CD4-positive, CD25-positive, alpha-beta regulatory T cell (primary cell): ENCODE measurements at regions not wholly inside any gene's neighbourhood (a gene's known extent, or its start where the extent isn't known, plus 50 kb on each side); places are given as distances from the start of the nearest gene placed in this dataset.

Experiments used
- ATAC-seq, 2 donors: fragments of 150-1000 bp; cut with Tn5 transposase; one replicate each; pipeline ENCODE4 v1.10.0; 2021; ENCODE audit warnings: low read depth in 2 of 2, moderate number of reproducible peaks in 2 of 2, moderate library complexity in 1 of 2
- DNase-seq, 3 donors: peaks; one replicate each; pipeline versions ENCODE4 v3.0.0 to v3.0.0-alpha.2; 2012 to 2022; ENCODE audit warnings: mixed read lengths in 1 of 3
- H3K27ac ChIP-seq: one replicate; pipeline ENCODE4 v1.7.0; 2013; ENCODE audit warnings: mild to moderate bottlenecking, low read length; ENCODE audit not compliant: insufficient read depth, poor library complexity, severe bottlenecking
- H3K27me3 ChIP-seq: one replicate; pipeline ENCODE4 v1.7.0; 2013; ENCODE audit warnings: low read length; ENCODE audit not compliant: control insufficient read depth, insufficient read depth
- H3K36me3 ChIP-seq: one replicate; pipeline ENCODE4 v1.7.0; 2013; ENCODE audit warnings: mild to moderate bottlenecking, low read length, moderate library complexity; ENCODE audit not compliant: control insufficient read depth, insufficient read depth
- H3K4me1 ChIP-seq: 2 replicates; pipeline ENCODE4 v1.7.0; 2013; ENCODE audit warnings: mild to moderate bottlenecking, low read length; ENCODE audit not compliant: insufficient read depth, control insufficient read depth, poor library complexity, severe bottlenecking
- H3K4me3 ChIP-seq: one replicate; pipeline ENCODE4 v1.7.0; 2013; ENCODE audit warnings: low read depth, mild to moderate bottlenecking, low read length, moderate library complexity
- H3K9me3 ChIP-seq, 2 experiments: 1 replicate in 1 of 2; 2 replicates in 1 of 2; pipeline ENCODE4 v1.7.0; 2013; ENCODE audit warnings: low read length in 2 of 2, mild to moderate bottlenecking in 1 of 2, moderate library complexity in 1 of 2; ENCODE audit not compliant: control insufficient read depth in 2 of 2
- H3K27ac Mint-ChIP-seq, 3 donors: one replicate each; pipeline ENCODE4 v1.8.0; 2020 to 2022; ENCODE audit warnings: mild to moderate bottlenecking in 3 of 3, mixed read lengths in 3 of 3, moderate library complexity in 2 of 3
- H3K27me3 Mint-ChIP-seq: one replicate; pipeline ENCODE4 v1.8.0; 2022; ENCODE audit warnings: mild to moderate bottlenecking, mixed read lengths
- H3K36me3 Mint-ChIP-seq: one replicate; pipeline ENCODE4 v1.8.0; 2020; ENCODE audit warnings: mixed read lengths
- H3K4me1 Mint-ChIP-seq, 4 donors: one replicate each; pipeline ENCODE4 v1.8.0; 2020 to 2022; ENCODE audit warnings: mixed read lengths in 4 of 4, mild to moderate bottlenecking in 1 of 4
- H3K4me3 Mint-ChIP-seq, 4 donors: one replicate each; pipeline ENCODE4 v1.8.0; 2020 to 2022; ENCODE audit warnings: mild to moderate bottlenecking in 4 of 4, mixed read lengths in 4 of 4, moderate library complexity in 3 of 4
- H3K9me3 Mint-ChIP-seq, 7 donors: one replicate each; pipeline ENCODE4 v1.8.0; 2020 to 2022; ENCODE audit warnings: mixed read lengths in 7 of 7, mild to moderate bottlenecking in 3 of 7, moderate library complexity in 2 of 7

DNA sequence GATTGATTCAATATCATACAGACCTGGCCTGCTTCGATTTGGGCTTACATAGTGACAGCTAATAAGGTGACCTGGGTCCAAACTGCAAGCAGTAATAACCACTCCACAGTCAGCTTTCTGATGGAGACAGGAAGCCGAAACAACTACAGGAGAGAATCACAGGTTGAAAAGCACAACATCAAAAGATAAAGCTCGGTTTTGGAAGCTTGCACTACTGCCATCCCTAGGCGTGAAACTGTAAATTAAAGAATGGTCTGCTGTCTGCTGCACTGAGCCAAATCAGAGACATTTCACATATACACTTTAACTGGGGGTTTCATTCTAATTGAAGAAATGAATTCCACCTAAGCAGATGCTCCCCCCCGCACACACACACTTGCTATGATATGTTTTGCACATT, 116.3 kb downstream of the DHX15 start:
- Mint-ChIP-seq H3K4me3 (no peak overlapping the region), H3K4me1 (peaks cover 0 to 32% (median 19%) of the 10 kb centered on the region in 4 donors), H3K27ac (no peak overlapping the region), H3K36me3 (peaks cover 3% of the 10 kb centered on the region), H3K27me3 (peaks cover 63% of the 10 kb centered on the region), H3K9me3 (peaks cover 0 to 2% (median 0%) of the 10 kb centered on the region in 7 donors)
- peaks cover 23% of the 10 kb centered on the region for H3K27me3 ChIP-seq
- H3K27ac ChIP-seq: no peak overlapping the region
- H3K4me1 ChIP-seq: peaks cover 34% of the 10 kb centered on the region
- DNase-seq (no peak), ATAC-seq (no peak)
- H3K4me3 ChIP-seq: no peak overlapping the region
- no peaks in the 10 kb centered on the region for H3K9me3 ChIP-seq
- H3K36me3 ChIP-seq: no peaks in the 10 kb centered on the region

DNA sequence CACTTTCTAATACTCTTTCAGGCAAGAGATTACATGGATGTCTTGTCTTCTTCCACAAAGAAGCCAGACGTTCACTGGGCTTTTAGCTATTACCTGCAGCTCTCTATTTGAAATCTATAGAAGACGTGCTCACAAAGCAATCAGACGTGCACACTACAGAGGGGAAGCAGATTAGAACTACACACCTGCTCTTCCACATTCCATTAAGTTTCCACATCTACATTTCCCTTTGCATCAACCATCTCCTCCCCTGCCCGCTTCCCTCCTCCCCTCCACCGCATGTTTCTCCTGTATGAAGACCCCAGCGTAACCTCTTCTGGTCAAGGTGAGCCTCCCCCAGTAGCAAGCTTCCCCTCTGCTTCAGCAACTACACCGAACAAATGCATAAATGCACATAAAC, 119.8 kb downstream of the DHX15 start:
- Mint-ChIP-seq H3K4me1 (peaks cover 0 to 12% (median 8%) of the 10 kb centered on the region in 4 donors), H3K27ac (no peak overlapping the region), H3K27me3 (peaks cover 43% of the 10 kb centered on the region), H3K9me3 (no peaks in the 10 kb centered on the region), H3K36me3 (no peaks in the 10 kb centered on the region), H3K4me3 (no peak overlapping the region)
- Histone ChIP-seq H3K36me3 (no peaks in the 10 kb centered on the region), H3K27me3 (peaks cover 20% of the 10 kb centered on the region), H3K4me1 (no peaks in the 10 kb centered on the region), H3K9me3 (no peaks in the 10 kb centered on the region), H3K4me3 (no peak overlapping the region), H3K27ac (no peak overlapping the region)
- no peak for ATAC-seq
- no peak for DNase-seq

DNA sequence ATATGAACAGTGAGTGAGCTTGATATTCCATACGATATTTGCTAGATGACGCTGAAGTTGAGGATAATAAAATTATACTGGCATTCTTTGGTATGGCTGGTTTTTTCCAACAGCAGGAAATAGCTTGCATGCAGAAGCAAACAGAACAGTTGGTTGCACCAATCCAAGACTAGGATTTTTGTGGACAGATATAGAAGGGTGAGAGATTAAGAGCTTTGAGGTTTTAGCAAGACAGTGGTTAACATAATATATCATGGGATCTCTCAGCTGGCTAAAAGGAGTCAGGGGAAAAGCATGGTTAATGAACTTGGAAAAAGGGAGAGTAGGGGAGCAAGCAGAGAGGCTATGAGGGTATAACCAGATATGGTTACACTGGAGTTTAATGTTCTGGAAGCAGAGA, 127.9 kb downstream of the DHX15 start:
- H3K4me1 Mint-ChIP-seq: no peaks in the 10 kb centered on the region
- H3K27me3 Mint-ChIP-seq: peaks cover 8% of the 10 kb centered on the region
- no peaks in the 10 kb centered on the region for H3K36me3 Mint-ChIP-seq
- H3K9me3 Mint-ChIP-seq: peaks cover 0 to 4% (median 2%) of the 10 kb centered on the region in 7 donors
- DNase-seq (no peak), ATAC-seq (no peak)
- no peaks in the 10 kb centered on the region for H3K4me1 ChIP-seq
- no peaks in the 10 kb centered on the region for H3K36me3 ChIP-seq
- no peaks in the 10 kb centered on the region for H3K9me3 ChIP-seq
- no peak overlapping the region for H3K27ac Mint-ChIP-seq
- H3K27ac ChIP-seq: no peak overlapping the region
- no peak overlapping the region for H3K4me3 Mint-ChIP-seq
- no peak overlapping the region for H3K4me3 ChIP-seq
- H3K27me3 ChIP-seq: no peaks in the 10 kb centered on the region

DNA sequence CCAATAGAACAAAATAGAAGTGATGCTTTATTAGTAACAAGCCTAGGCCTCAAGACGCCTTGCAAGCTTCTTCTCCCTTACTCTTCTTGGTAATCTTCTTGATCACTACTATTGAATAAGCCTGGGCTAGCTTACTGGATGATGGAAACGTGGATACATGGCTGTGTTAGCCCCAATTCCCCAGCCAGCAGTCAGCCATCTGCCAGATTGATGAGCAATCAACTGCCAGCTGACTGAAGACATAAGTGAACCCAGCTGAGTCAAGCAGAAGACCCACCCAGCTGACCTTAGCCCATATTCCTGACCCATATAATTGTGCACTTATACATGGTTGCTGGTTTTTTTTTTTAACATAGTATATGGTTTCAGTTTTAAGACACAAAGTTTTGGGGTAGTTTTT, 130.4 kb downstream of the DHX15 start:
- peaks cover 0 to 6% (median 2%) of the 10 kb centered on the region in 7 donors for H3K9me3 Mint-ChIP-seq
- no peaks in the 10 kb centered on the region for H3K4me1 Mint-ChIP-seq
- no peaks in the 10 kb centered on the region for H3K36me3 Mint-ChIP-seq
- DNase-seq: no peak
- Histone ChIP-seq H3K9me3 (no peaks in the 10 kb centered on the region), H3K4me3 (no peak overlapping the region), H3K4me1 (no peaks in the 10 kb centered on the region), H3K27me3 (no peaks in the 10 kb centered on the region), H3K27ac (no peak overlapping the region), H3K36me3 (no peaks in the 10 kb centered on the region)
- H3K27me3 Mint-ChIP-seq: peaks cover 4% of the 10 kb centered on the region
- H3K27ac Mint-ChIP-seq: no peak overlapping the region
- no peak for ATAC-seq
- H3K4me3 Mint-ChIP-seq: no peak overlapping the region

DNA sequence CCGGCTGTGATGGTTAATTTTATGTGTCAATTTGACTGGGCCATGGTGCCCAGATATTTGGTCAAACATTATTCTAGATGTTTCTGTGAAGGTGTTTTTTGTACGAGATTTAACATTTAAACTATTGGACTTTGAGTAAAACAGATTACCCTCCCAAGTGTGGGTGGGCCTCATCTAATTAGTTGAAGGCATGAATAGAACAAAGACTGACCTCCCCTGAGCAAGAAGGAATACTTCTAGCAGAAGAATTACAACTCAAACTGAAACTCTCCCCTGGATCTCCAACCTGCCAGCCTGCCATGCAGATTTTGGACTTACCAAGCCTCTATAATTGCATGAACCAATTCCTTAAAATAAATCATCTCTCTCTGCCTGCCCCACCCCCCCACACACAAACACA, 132.5 kb downstream of the DHX15 start:
- H3K27me3 ChIP-seq: no peaks in the 10 kb centered on the region
- Mint-ChIP-seq H3K4me1 (no peaks in the 10 kb centered on the region), H3K27me3 (peaks cover 7% of the 10 kb centered on the region), H3K36me3 (no peaks in the 10 kb centered on the region), H3K27ac (no peak overlapping the region), H3K4me3 (no peak overlapping the region), H3K9me3 (peaks cover 0 to 6% (median 2%) of the 10 kb centered on the region in 7 donors)
- H3K36me3 ChIP-seq: no peaks in the 10 kb centered on the region
- H3K4me3 ChIP-seq: no peak overlapping the region
- ATAC-seq: no peak
- H3K9me3 ChIP-seq: no peaks in the 10 kb centered on the region
- DNase-seq: no peak
- no peak overlapping the region for H3K27ac ChIP-seq
- H3K4me1 ChIP-seq: no peaks in the 10 kb centered on the region

DNA sequence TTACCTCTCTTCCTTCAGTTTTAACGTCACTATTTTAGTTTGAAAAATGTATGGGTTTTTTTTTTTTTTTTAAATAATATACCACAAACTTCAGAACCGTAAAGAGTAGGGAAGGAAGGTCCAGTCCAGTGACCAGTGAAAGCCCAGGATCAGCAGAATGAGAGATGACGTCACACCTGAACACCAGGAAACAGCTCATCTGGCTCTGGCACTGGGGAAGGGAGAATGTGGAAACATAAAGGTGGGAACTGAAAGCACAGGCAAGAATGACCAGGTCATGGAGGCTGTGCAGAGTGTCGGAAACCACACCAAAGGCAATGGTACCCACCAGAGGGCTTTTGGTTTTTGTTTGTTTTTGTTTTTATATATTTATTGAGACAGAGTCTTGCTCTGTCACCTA, 141.2 kb downstream of the DHX15 start:
- H3K4me3 Mint-ChIP-seq: no peak overlapping the region
- no peak overlapping the region for H3K27ac Mint-ChIP-seq
- H3K9me3 Mint-ChIP-seq: peaks cover 0 to 1% (median 0%) of the 10 kb centered on the region in 7 donors
- no peak for DNase-seq
- H3K4me1 Mint-ChIP-seq: no peaks in the 10 kb centered on the region
- no peak for ATAC-seq
- Histone ChIP-seq H3K4me3 (no peak overlapping the region), H3K4me1 (no peaks in the 10 kb centered on the region), H3K36me3 (no peaks in the 10 kb centered on the region), H3K9me3 (no peaks in the 10 kb centered on the region), H3K27ac (no peak overlapping the region), H3K27me3 (no peaks in the 10 kb centered on the region)
- H3K36me3 Mint-ChIP-seq: no peaks in the 10 kb centered on the region
- H3K27me3 Mint-ChIP-seq: peaks cover 6% of the 10 kb centered on the region

DNA sequence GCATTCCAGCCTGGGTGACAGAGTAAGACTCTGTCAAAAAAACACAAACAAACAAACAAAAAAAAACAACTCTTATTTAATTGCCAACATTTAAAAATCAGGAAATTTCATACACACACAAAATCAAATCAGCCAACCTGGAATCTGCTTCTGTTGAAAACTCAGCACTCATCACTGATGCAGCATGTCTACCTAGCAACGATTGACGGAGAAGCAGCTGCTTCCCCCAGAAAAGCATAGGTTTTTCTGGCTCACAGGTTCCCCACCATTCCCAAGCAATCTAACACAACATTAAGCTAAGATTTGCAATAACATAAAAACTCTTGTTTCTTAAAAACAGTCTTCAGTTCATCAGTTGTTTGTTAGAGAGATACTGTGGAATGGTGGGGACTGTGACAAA, 143.6 kb downstream of the DHX15 start:
- Mint-ChIP-seq H3K4me1 (no peaks in the 10 kb centered on the region), H3K4me3 (no peak overlapping the region), H3K27me3 (no peaks in the 10 kb centered on the region), H3K27ac (no peak overlapping the region), H3K9me3 (peaks cover 0 to 3% (median 0%) of the 10 kb centered on the region in 7 donors), H3K36me3 (no peaks in the 10 kb centered on the region)
- Histone ChIP-seq H3K4me3 (no peak overlapping the region), H3K27me3 (no peaks in the 10 kb centered on the region), H3K4me1 (no peaks in the 10 kb centered on the region), H3K9me3 (no peaks in the 10 kb centered on the region), H3K36me3 (no peaks in the 10 kb centered on the region), H3K27ac (no peak overlapping the region)
- ATAC-seq: no peak
- no peak for DNase-seq

DNA sequence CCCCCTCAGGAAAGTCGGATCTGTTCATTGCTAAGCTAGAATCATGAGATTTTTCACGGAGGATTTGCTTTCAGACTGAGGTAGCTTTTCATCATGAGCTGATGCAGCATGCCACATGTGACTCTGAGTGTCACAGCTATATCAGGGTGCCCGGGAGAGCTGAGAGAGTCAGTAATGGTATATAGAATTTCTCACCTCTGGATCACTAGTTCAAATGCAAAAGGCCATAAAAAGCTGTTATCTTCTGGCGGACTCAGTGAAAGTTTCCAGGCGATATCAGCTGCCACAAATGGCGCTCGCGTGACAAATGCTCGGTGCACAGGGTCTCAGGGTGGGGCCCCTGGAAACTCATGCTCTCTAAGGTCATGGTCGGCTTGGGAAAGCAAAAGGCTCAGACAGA, 150.1 kb downstream of the DHX15 start:
- DNase-seq: no peak
- H3K36me3 ChIP-seq: no peaks in the 10 kb centered on the region
- H3K4me3 ChIP-seq: no peak overlapping the region
- H3K4me3 Mint-ChIP-seq: no peak overlapping the region
- no peaks in the 10 kb centered on the region for H3K27me3 Mint-ChIP-seq
- H3K9me3 Mint-ChIP-seq: peaks cover 0 to 5% (median 0%) of the 10 kb centered on the region in 7 donors
- no peak for ATAC-seq
- H3K4me1 Mint-ChIP-seq: peaks cover 0 to 4% (median 0%) of the 10 kb centered on the region in 4 donors
- H3K27ac Mint-ChIP-seq: no peak overlapping the region
- H3K4me1 ChIP-seq: no peaks in the 10 kb centered on the region
- H3K27me3 ChIP-seq: no peaks in the 10 kb centered on the region
- H3K27ac ChIP-seq: no peak overlapping the region
- no peaks in the 10 kb centered on the region for H3K36me3 Mint-ChIP-seq
- H3K9me3 ChIP-seq: no peaks in the 10 kb centered on the region
